ENCODE measurements at regions not wholly inside any gene's neighbourhood (a gene's known extent, or its start where the extent isn't known, plus 50 kb on each side); places are given as distances from the start of the nearest gene placed in this dataset.

DNA sequence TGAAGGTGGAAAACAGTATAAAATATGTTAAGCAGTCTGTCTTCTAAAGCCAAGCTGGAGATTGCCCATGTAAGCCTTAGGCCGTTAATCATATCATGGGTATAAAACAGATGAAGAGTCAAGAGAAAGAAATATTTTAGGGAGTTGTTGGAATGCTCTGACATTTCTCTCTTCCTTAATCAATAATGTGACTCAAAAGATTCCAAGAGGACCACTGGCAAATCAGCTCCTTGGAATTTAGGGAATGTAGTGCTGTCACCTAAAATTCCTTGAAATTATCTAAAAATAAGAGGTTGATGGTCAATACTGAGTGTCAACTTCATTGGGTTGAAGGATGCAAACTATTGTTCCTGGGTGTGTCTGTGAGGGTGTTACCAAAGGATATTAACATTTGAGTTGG, 525.9 kb downstream of the KCNA4 start:
- Mint-ChIP-seq H3K4me3 (ENCODE audit: low read depth) (no peak overlapping the region), H3K36me3 (ENCODE audit: low read depth) (no peaks in the 10 kb centered on the region), H3K27me3 (ENCODE audit: low read depth) (no peaks in the 10 kb centered on the region), H3K27ac (no peak overlapping the region), H3K9me3 (peaks cover 36% of the 10 kb centered on the region), H3K4me1 (ENCODE audit: low read depth) (no peaks in the 10 kb centered on the region)
- no peak for DNase-seq (ENCODE audit: low spot score)
- intact Hi-C loops (cut with micrococcal nuclease) = no loop called here

- Mint-ChIP-seq H3K4me3 (ENCODE audit: low read depth) (no peak overlapping the region), H3K27ac (no peak overlapping the region), H3K9me3 (peaks cover 13% of the 10 kb centered on the region), H3K4me1 (ENCODE audit: low read depth) (no peaks in the 10 kb centered on the region), H3K36me3 (ENCODE audit: low read depth) (no peaks in the 10 kb centered on the region), H3K27me3 (ENCODE audit: low read depth) (no peaks in the 10 kb centered on the region)
- DNase-seq (ENCODE audit: low spot score) = no peak
- intact Hi-C loops (cut with micrococcal nuclease) = no loop called here
Measured at GRCh38 chr11:29486301-29486700, 530.5 kb downstream of the KCNA4 start.

- intact Hi-C loops (cut with micrococcal nuclease) = no loop called here
- Mint-ChIP-seq H3K27ac (no peak overlapping the region), H3K9me3 (peaks cover 13% of the 10 kb centered on the region), H3K27me3 (ENCODE audit: low read depth) (no peaks in the 10 kb centered on the region), H3K4me3 (ENCODE audit: low read depth) (no peak overlapping the region), H3K36me3 (ENCODE audit: low read depth) (no peaks in the 10 kb centered on the region), H3K4me1 (ENCODE audit: low read depth) (no peaks in the 10 kb centered on the region)
- no peak for DNase-seq (ENCODE audit: low spot score)
Measured at GRCh38 chr11:29485641-29486040, 531.2 kb downstream of the KCNA4 start.

DNA sequence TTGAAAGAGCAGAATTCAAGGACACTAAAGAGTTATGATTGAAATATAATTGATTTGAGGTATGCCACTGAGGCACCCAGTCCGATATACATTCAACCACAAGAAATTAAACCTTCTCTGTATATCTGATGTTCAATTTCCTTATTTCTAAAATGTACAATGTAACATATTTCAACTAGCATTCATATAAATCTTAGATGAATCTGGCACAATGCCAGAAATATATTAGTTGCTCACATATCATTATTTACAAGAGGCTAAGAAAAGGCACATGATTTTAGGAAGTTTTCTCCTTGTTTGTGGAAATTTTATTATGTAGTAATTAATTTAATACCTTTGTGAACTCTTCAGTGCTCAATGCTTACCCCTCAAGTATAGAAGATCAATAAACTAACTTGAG, 532.3 kb downstream of the KCNA4 start:
- no peaks in the 10 kb centered on the region for H3K4me1 Mint-ChIP-seq (ENCODE audit: low read depth)
- H3K36me3 Mint-ChIP-seq (ENCODE audit: low read depth) = no peaks in the 10 kb centered on the region
- no peaks in the 10 kb centered on the region for H3K27me3 Mint-ChIP-seq (ENCODE audit: low read depth)
- no peak for DNase-seq (ENCODE audit: low spot score)
- H3K9me3 Mint-ChIP-seq = peaks cover 11% of the 10 kb centered on the region
- no peak overlapping the region for H3K27ac Mint-ChIP-seq
- H3K4me3 Mint-ChIP-seq (ENCODE audit: low read depth) = no peak overlapping the region
- intact Hi-C loops (cut with micrococcal nuclease) = no loop called here

GRCh38 chr11:29483831-29484230, 533.0 kb downstream of the KCNA4 start:
- Mint-ChIP-seq H3K27ac (no peak overlapping the region), H3K9me3 (peaks cover 4% of the 10 kb centered on the region), H3K4me3 (ENCODE audit: low read depth) (no peak overlapping the region), H3K4me1 (ENCODE audit: low read depth) (no peaks in the 10 kb centered on the region), H3K27me3 (ENCODE audit: low read depth) (no peaks in the 10 kb centered on the region), H3K36me3 (ENCODE audit: low read depth) (no peaks in the 10 kb centered on the region)
- intact Hi-C loops (cut with micrococcal nuclease) = no loop called here
- DNase-seq (ENCODE audit: low spot score) = no peak

DNA sequence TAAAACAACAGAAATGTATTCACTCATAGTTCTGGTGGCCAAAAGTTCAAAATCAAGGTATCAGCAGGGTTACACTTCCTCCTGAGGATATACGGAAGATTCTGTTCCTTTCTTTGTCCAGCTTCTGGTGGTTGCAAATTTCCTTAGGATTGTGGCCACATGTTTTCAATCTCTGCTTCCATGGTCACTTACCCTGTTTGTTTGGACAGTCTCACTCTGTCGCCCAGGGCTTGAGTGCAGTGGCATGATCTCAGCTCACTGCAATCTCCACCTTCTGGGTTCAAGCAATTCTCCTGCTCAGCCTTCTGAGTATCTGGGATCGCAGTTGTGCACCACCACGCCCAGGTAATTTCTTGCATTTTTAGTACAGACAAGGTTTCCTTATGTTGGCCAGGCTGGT, 534.3 kb downstream of the KCNA4 start:
- intact Hi-C loops (cut with micrococcal nuclease) = no loop called here
- DNase-seq (ENCODE audit: low spot score) = no peak
- H3K27me3 Mint-ChIP-seq (ENCODE audit: low read depth) = no peaks in the 10 kb centered on the region
- H3K27ac Mint-ChIP-seq = no peak overlapping the region
- H3K4me3 Mint-ChIP-seq (ENCODE audit: low read depth) = no peak overlapping the region
- peaks cover 5% of the 10 kb centered on the region for H3K9me3 Mint-ChIP-seq
- no peaks in the 10 kb centered on the region for H3K36me3 Mint-ChIP-seq (ENCODE audit: low read depth)
- H3K4me1 Mint-ChIP-seq (ENCODE audit: low read depth) = no peaks in the 10 kb centered on the region

- no peak for DNase-seq (ENCODE audit: low spot score)
- Mint-ChIP-seq H3K27ac (no peak overlapping the region), H3K9me3 (peaks cover 11% of the 10 kb centered on the region), H3K36me3 (ENCODE audit: low read depth) (no peaks in the 10 kb centered on the region), H3K27me3 (ENCODE audit: low read depth) (no peaks in the 10 kb centered on the region), H3K4me1 (ENCODE audit: low read depth) (no peaks in the 10 kb centered on the region), H3K4me3 (ENCODE audit: low read depth) (no peak overlapping the region)
- intact Hi-C loops (cut with micrococcal nuclease) = no loop called here
Measured at GRCh38 chr11:29481738-29482137, 535.1 kb downstream of the KCNA4 start.

- peaks cover 11% of the 10 kb centered on the region for H3K9me3 Mint-ChIP-seq
- H3K27ac Mint-ChIP-seq = no peak overlapping the region
- no peaks in the 10 kb centered on the region for H3K36me3 Mint-ChIP-seq (ENCODE audit: low read depth)
- H3K4me1 Mint-ChIP-seq (ENCODE audit: low read depth) = no peaks in the 10 kb centered on the region
- intact Hi-C loops (cut with micrococcal nuclease) = no loop called here
- no peak for DNase-seq (ENCODE audit: low spot score)
- H3K27me3 Mint-ChIP-seq (ENCODE audit: low read depth) = no peaks in the 10 kb centered on the region
- H3K4me3 Mint-ChIP-seq (ENCODE audit: low read depth) = no peak overlapping the region
Measured at GRCh38 chr11:29480981-29481380, 535.8 kb downstream of the KCNA4 start.

GRCh38 chr11:29458252-29458651, 558.6 kb downstream of the KCNA4 start:
- H3K4me3 Mint-ChIP-seq (ENCODE audit: low read depth) = no peak overlapping the region
- H3K36me3 Mint-ChIP-seq (ENCODE audit: low read depth) = no peaks in the 10 kb centered on the region
- H3K9me3 Mint-ChIP-seq = peaks cover 12% of the 10 kb centered on the region
- no peaks in the 10 kb centered on the region for H3K27me3 Mint-ChIP-seq (ENCODE audit: low read depth)
- no peak for DNase-seq (ENCODE audit: low spot score)
- intact Hi-C loops (cut with micrococcal nuclease) = no loop called here
- H3K27ac Mint-ChIP-seq = no peak overlapping the region
- H3K4me1 Mint-ChIP-seq (ENCODE audit: low read depth) = no peaks in the 10 kb centered on the region

GRCh38 chr11:29452146-29452545, 564.7 kb downstream of the KCNA4 start:
- no peak overlapping the region for H3K4me3 Mint-ChIP-seq (ENCODE audit: low read depth)

GRCh38 chr11:29449281-29450074, 567.4 kb downstream of the KCNA4 start:
- Mint-ChIP-seq H3K36me3 (ENCODE audit: low read depth) (no peaks in the 10 kb centered on the region), H3K27me3 (ENCODE audit: low read depth) (no peaks in the 10 kb centered on the region), H3K9me3 (peaks cover 9% of the 10 kb centered on the region), H3K27ac (no peak overlapping the region), H3K4me3 (ENCODE audit: low read depth) (no peak overlapping the region), H3K4me1 (ENCODE audit: low read depth) (no peaks in the 10 kb centered on the region)
- no peak for DNase-seq (ENCODE audit: low spot score)
- intact Hi-C loops (cut with micrococcal nuclease) = no loop called here

More at GRCh38 chr11:29452146-29452545, 564.7 kb downstream of the KCNA4 start:
- intact Hi-C loops (cut with micrococcal nuclease) = no loop called here
- H3K27ac Mint-ChIP-seq = no peak overlapping the region
- no peaks in the 10 kb centered on the region for H3K36me3 Mint-ChIP-seq (ENCODE audit: low read depth)
- H3K27me3 Mint-ChIP-seq (ENCODE audit: low read depth) = no peaks in the 10 kb centered on the region
- H3K4me1 Mint-ChIP-seq (ENCODE audit: low read depth) = no peaks in the 10 kb centered on the region
- no peak for DNase-seq (ENCODE audit: low spot score)
- H3K9me3 Mint-ChIP-seq = peaks cover 8% of the 10 kb centered on the region

DNA sequence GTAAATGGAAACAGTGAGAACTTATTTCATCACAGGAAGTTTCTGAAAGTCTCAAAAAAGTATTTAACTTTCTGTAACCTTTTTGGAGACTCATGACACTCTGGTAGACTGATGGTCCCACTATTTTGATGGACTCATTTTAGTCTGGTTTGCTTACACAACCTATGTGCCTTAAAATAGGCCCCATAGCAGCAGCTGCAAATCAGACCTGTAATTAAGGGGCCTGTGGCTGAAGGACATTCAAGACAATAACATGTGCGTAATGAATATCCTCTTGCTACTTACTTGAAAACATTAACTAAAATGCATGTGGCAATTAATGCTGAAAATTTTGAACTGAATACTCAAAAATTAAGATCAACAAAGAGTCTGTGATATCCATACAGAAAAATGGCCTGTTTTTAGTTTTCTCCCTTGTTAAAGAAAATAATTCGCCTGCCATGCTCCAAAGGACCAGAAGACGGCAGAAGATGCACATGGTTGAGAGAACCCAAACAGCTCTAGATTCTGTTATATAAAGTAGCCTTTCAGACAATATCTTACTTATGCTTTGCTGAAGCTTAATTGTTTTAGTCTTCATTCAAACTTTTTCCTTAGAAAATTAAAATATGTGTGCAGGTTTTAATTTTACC, 568.5 kb downstream of the KCNA4 start:
- no peak for DNase-seq (ENCODE audit: low spot score)
- intact Hi-C loops (cut with micrococcal nuclease) = no loop called here
- no peak overlapping the region for H3K4me3 Mint-ChIP-seq (ENCODE audit: low read depth)
- no peaks in the 10 kb centered on the region for H3K36me3 Mint-ChIP-seq (ENCODE audit: low read depth)
- no peaks in the 10 kb centered on the region for H3K4me1 Mint-ChIP-seq (ENCODE audit: low read depth)
- H3K9me3 Mint-ChIP-seq = peaks cover 9% of the 10 kb centered on the region
- H3K27me3 Mint-ChIP-seq (ENCODE audit: low read depth) = no peaks in the 10 kb centered on the region
- H3K27ac Mint-ChIP-seq = no peak overlapping the region

DNA sequence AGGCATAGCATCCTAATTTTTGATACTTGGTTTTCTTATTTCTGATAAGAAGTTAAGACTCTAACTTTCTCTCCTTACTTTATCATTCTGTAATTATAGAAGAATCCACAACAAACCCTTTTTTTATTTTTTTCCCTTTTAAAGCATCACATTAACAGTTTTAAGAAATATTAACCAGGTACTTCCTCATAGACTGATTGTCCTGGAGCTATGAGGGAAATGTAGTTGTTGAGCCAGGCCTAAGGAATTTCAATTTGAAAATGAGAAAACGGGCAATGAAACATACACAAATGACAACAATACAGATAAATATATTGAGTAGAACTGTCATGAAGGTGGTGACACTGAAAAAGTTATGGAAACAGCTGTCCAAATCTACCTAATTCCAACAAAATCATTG, 569.0 kb downstream of the KCNA4 start:
- peaks cover 9% of the 10 kb centered on the region for H3K9me3 Mint-ChIP-seq
- no peaks in the 10 kb centered on the region for H3K27me3 Mint-ChIP-seq (ENCODE audit: low read depth)
- H3K4me1 Mint-ChIP-seq (ENCODE audit: low read depth) = no peaks in the 10 kb centered on the region
- intact Hi-C loops (cut with micrococcal nuclease) = no loop called here
- H3K4me3 Mint-ChIP-seq (ENCODE audit: low read depth) = no peak overlapping the region
- no peak for DNase-seq (ENCODE audit: low spot score)
- H3K27ac Mint-ChIP-seq = no peak overlapping the region
- H3K36me3 Mint-ChIP-seq (ENCODE audit: low read depth) = no peaks in the 10 kb centered on the region

Measured in activated T-helper 2 cell treated with anti-CD3 and anti-CD28 coated beads, Interferon-gamma antibody, Interleukin-2, Interleukin-4, amounts not matched to agents 10 μg/mL and 5 μg/mL and 100 μg/mL, durations not matched to agents 14 hours and 24 hours and 36 hours (primary cell).